AG20443 (cell line): ENCODE measurements at regions not wholly inside any gene's neighbourhood (a gene's known extent, or its start where the extent isn't known, plus 50 kb on each side); places are given as distances from the start of the nearest gene placed in this dataset.
A peak's percentile ranks its signal among the peaks of the same experiment; 100 is the strongest.

Experiments used
- DNase-seq: peaks from one replicate; pipeline ENCODE4 v3.0.0; 2012; ENCODE audit warnings: low spot score, mixed read lengths

DNA sequence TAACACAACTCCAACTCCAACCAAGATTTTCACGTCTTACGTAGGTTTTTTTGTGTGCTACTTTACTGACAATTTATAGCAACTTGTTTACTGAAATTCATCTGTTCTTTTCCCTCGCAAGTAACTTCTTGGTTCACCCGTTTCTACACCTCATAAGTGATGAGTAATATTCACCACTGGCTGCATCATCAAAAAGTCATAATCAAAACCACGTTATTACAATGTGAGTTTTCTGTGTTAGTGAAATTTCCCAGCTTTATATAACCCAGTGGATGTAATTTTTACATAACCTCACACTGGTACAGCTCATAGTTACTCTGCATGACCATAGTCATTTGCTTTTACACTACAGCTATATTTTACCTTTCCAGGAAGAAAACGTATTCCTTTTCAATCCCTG, 401.1 kb upstream of the LYPLAL1 start:
- DNase-seq, result peak; percentile 44

DNA sequence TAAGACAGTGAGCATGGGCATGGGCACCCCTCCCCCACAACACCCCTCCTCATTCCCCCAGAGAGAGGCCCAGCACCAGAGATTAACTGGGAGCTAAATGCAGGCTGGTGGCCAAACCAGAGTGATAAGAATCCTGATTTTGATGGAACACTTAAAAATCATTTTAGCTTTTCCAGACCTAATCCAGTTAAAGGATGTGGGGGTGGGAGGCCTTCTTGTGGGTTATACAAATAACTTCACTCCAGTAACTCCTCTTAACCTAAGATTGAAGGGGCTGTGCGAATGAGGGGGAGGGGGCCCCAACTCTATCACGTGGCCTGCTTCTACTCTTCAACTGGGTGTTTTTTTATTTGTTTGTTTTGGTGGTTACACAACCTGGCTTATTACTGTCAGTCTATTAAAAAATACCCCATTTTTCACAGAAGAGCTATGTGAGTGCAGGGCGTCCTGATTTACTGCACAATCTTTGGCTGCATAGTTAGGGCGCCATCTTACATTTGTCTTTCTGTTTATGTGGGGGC, 398.1 kb upstream of the LYPLAL1 start:
- no peak for DNase-seq

DNA sequence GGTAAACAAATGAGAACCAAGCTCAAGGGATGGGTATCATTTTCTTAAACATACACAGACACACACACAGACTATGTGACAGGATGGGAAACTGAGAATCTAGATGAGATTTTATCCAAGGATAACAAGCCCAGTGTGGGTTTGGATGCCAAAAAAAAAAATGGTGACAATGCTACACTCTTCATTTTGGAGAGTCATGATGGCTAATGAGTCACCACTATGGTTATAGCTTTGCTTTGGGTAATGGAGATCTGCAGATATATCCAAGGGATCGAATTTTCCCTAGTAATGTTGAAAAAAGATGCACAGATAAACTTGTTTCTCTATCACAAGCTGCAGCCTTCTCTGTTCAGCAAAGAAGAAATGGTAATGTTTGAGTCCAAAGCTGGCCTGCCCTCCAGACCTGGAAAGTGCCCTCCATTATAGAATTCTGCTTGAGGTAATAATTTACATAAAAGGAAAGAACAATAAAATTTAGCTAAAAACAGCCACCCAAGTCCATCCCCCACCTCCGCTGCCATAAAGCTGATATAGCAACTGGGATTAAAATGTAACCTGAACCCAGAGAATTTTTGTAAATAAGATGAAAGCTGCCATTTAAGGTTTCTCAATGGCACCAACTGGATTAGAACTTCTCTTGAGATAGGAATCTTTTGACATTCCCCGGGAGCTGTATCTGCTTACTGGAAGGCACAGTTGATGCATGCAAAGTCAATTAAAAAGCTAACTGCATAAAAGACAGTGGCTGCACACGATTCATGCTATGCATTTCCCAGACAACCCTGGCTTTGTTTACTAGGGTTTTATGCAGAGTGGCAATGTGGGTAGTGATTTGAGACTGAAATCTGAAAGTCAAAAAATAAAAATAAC, 395.2 kb upstream of the LYPLAL1 start:
- no peak for DNase-seq

DNA sequence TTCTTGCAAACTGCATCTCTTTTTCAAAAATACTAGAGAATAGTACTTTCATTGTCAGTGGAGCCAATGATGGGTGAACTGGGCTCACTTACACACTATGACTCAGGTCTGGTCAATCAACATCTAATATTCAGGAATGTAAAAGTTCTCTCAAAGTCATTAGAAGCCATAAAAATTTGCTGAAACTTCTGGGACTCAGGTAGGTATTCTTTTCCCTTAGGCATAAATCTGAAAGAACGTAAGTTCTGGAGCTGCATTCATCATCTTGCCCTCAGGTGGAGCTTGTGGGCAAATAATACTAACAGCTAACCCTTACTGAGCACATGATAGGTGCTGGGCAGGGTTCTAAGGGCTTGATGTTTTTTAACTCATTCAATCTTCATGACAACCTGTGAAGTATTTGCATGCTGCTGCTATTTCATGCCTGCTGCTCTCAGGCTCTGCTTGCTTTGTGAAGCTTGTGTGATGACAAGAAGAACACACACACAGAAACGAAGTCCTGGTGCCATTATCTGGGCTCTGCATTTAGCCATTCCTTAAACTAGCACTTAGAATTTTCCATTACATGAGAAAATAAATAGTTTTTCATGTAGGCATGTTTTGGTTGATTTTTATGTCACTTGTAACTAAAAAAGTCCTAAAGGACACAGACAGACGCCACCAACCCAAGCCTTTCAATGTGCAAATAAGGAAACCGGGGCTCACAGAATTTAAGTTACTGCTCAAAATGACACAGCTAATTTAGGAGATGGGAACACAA, 394.2 kb upstream of the LYPLAL1 start:
- DNase-seq, result no peak

DNA sequence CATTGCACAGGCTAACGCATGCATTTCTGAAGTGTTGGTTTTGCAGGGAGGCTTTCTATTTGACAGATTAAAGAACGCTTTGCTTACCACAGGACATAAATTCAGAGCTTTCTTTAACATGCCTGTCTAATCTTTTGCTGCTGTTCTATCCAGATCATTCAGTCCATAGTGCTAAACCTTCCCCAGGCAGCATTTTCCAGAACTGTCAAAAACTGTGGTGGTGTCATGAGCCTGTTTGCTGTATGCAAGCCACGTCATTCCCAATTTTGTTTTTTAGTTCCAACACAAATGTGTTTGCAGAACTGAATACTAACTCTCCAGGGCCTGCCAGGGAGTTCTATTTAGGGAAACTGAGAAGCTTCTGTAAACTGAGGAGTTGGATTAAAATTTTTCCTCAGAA, 390.5 kb upstream of the LYPLAL1 start:
- DNase-seq, result no peak

DNA sequence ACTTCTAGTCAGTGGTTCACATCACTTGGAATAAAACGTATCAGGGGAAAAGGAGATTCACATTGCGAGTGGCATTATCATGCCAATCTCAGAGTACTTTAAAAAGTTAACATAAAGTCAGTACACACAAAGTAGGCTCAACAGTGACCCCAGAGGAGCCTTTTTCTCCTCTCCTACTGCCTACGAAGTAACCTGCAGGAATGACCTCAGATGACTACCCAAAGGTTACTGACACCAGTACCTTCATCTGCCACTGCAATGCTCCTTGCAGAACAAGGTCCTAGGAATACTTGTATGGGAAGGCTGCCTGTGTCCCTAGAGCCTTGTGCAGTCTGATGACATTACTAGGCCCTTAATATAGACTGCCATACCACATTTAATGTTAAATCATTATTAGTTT, 389.8 kb upstream of the LYPLAL1 start:
- no peak for DNase-seq

DNA sequence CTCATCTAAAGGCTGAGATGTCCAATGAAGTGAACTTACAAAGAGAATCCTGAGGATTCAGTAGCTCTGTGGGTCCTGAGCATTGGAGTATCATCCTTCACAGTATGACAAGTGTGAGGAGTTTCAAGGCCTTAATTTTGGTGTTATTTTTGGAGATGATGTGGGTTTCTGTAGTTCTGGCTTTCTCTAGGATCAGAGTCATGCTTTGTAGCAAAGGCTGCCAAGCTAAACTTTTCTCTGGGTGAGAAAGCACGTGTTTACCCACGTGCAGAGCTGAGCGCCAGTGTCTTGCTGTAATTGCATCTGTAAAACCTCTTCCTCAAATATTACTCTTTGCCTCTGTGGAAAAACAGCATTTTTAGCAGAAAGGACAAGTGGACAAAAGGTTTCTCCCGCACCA, 387.8 kb upstream of the LYPLAL1 start:
- DNase-seq, result peak; percentile 63

DNA sequence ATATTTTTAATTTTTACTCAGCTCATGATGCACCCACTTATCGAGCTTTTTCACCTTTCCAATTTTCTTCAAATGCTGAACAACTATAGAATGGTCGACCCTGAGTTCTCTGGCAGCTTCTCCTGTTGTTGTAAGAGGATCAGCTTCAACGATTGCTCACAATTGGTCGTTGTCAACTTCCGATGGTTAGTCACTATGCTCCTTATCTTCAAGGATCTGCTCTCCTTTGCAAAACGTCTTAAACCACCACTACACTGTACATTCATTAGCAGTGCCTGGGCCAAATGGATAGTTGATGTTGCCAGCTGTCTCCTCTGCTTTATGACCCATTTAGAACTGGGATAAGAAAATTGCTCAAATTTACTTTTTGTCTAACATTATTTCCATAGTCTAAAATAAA, 385.9 kb upstream of the LYPLAL1 start:
- no peak for DNase-seq

DNA sequence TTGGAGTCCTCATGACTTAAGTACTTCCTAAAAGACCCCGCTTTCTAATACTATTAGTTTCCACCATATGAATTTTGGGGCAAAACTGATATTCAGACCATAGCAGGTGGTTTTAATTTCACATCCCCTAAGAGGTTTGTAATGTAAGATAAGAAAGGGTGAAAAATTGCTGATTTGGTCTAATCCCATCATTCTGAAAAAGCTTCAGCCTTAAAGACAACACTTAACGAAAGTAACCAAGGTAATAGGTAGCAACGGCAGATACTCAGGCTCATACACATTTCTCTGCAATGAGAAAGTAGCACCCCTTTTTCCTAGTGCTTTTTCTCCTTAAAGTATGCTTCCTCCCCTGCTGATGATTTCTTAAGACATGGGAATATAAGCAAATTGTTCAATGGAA, 376.9 kb upstream of the LYPLAL1 start:
- DNase-seq, result no peak

DNA sequence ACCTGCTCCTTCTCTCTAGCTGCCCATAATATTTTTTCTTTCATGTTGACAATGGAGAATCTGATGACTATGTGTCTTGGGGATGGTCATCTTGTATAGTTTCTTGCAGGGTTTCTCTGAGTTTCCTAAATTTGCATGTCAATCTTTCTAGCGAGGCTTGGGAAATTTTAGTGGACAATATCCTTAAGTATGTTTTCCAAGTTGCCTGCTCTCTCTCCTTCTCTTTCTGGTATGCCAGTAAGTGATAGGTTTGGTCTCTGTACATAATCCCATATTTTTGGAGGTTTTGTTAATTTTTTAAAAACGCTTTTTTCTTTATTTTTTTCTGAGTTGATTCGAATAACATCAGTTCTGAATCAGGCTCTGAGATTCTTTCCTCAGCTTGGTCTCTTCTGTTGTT, 370.9 kb upstream of the LYPLAL1 start:
- no peak for DNase-seq

DNA sequence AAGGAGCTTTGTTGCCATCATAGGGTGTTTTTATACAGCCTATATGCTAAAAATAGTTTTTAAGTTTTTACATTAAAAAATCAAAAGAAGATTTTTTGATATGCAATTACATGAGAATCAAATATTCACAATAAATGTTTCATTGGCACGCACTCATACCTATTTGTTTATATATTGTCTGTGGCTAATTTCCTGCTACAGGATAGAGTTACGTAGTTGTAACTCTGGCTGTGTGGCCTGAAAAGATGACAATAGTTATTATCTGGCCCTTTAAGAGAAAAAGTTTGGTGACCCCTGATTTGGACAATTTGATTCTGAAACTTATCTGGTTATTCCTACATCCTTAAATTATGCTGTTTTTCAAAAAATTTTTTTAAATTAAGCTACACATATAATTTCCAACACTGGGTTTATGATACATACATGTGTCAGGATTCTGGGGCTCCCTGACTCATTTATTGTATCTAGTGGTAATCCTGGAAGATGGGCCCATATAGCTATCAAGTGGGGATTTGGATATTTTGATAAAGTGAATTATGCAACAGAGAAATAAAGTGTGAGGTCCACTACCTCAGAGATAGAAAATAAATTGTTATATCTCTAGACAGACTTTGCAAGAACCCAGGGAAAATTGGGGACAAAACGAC, 370.2 kb upstream of the LYPLAL1 start:
- no peak for DNase-seq

DNA sequence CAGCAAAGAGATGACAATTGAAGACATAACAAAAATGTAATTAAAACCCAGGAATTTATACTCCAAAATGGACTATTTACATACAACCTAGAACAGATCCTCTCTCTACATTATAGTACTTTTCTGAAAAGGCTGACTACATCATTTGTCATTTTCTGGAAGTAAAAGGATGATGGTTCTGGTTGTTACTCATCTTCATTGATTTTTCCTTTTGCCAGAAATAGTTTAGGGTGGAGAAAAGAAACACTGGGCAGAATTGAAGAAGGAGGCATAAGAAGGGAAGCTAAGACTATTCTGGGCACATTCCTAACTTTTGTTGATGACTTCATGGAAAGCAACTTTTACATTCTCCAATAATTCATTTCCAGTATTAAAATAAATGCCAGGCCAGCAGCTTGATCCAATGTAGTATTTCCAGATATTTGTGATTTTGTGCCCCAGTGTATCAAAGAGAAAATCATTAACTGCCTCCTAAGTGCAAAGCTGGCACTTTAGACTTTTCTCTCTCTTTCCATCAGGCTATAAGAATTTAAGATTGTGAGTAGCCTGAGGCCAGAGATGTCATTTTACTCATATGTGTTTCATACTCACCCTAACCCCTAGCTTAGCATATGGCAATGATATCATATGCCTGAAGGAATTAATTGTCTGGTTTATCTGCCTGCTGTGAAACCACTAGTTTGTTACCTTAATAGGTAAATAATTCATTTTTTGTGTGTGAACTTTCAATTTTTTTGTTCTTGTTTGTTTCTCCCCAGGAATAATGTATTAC, 369.5 kb upstream of the LYPLAL1 start:
- DNase-seq, result peak; percentile 12

DNA sequence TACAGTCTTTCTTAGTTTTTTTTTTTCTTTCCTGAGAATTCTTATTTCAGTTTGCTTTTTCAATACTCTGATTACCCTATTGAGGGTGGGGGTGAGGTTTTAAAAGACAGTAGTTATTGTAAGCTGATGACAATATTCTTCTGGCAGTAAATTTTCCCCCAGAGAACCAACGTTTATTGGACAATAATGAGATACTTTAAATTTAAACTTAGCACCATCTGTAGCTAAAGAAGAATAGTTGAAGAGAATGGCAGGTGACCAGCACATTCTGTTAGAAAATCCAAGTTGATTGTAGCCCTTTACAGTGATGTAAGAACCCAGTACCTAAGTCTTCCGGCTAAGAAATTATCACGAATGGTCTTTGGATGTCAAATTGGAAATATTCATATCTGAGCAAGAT, 364.6 kb upstream of the LYPLAL1 start:
- no peak for DNase-seq

DNA sequence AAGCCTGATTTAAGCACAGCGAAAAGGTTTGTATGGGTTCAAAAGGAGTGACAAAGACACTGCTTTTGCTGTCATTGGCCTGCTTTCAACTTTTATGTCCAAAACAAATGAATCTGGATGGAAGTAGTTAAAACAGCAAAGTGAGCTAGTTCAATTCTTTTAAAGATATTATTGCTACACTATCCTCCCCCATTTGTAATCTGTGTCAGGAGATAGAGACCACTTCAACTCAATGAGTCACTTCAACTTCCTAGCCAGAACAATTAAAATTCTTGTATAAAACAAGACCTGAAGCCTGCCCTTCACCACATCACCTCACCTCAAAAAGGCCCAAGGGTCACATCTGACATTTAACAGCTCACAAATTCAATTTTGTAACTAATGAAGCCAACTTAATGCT, 364.1 kb upstream of the LYPLAL1 start:
- DNase-seq, result no peak

DNA sequence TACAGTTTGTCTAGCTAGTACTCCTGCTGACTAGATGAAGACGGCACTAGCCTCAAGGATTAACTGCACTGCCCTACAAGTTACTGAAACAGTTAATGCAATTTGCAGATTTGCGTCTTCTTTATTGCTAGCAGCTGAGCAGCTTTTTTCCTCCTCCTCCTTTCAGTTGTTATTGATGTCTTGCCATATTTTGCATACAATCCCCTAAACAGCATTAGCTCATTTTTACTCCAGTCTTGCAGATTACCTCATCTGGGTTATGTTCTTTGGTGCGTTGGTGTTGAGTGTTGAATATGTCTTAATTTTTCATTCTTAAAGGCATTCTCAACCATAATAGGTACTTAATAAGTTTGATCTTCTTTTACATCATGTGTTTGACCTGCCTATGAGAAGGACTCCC, 363.4 kb upstream of the LYPLAL1 start:
- no peak for DNase-seq

DNA sequence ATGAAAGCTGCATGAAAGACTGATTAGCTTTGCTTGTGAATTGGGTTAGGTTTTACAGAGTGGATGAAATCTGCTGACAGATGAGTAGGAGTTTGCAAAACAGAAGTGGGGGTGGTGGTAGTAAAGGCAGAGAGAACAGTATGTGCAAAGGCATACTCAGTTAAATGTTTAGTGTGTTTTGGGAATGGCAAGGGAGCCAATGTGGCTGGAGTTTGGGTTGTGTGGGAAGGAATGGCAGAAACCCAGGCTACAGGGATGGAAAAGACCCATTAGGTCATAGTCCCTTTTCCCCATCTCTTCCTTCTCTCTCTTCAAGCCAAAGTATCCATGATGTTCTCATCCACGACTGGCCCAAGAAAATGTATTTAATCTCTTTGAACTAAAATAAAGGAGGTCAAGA, 362.2 kb upstream of the LYPLAL1 start:
- DNase-seq, result no peak

DNA sequence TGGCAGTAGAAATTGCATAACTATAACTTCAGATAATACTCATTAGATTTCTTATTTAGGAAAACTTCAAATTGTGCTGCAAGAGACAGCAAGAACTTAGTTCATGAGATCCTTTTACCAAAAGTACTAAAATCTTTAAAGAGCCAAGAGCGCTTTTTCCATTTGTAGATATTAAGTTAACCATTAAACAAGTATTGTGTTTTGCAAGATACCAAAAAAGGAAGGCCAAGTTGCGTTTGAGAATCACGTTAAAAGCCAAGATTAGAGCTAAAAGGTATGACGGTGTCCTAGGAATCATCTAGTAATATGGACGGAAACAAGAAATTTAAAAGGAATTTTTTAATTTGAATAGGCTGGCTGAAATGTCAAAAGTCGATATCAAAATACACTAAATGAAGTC, 361.3 kb upstream of the LYPLAL1 start:
- DNase-seq, result no peak

DNA sequence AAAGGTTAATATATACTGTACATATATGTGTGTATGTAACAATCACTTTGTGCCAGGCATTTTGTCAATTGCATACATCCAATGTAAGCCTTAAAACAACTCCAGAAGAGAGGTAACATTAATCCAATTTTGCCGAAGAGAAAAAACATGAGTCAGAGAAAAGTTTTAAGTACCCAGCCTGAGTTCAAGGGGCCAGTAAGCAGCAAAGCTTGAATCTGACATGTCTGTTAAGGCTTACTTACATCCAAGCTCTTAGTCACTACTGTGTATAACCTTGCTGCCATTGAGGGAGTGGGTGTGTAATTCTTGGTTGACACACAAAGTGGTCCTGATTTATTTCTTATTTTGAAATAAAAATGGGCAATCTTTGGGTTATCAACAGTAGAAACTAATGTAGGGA, 360.4 kb upstream of the LYPLAL1 start:
- no peak for DNase-seq

DNA sequence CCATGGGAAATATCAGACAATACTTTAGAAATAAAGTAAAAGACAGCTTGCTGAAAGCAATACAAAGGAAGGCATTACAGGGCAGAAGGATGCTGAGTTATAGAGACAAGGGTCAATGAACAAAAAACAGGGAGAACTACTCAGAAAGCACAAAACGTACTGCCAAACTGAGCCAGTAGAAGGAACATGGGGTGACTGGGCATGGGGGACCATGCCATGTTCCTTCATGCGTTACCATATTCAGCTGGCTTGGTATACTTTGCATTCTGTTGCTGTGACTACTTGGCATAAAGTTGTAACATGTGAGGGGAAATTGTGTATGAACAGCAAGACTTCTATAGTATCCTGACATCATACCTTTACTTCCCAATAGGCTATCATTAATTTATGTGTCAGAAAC, 358.6 kb upstream of the LYPLAL1 start:
- no peak for DNase-seq

DNA sequence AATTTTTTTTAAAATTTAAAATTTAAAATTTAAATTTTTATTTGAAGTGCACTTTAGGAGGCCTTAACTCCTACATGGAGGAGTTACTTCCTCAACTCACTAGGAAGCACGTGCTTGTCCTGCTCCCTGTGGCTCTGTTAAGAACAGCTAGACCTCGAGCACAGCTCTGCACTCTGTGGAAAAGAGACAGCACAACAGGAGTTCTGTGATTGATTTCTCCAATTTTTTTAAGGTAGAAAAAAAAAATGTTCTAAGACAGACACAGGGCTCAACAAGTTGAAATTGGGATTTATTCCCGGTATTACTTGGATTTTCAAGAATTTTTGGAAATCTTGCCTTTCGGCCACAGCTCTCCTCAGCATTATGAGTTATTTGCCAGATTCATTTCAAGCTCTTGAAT, 356.6 kb upstream of the LYPLAL1 start:
- no peak for DNase-seq

DNA sequence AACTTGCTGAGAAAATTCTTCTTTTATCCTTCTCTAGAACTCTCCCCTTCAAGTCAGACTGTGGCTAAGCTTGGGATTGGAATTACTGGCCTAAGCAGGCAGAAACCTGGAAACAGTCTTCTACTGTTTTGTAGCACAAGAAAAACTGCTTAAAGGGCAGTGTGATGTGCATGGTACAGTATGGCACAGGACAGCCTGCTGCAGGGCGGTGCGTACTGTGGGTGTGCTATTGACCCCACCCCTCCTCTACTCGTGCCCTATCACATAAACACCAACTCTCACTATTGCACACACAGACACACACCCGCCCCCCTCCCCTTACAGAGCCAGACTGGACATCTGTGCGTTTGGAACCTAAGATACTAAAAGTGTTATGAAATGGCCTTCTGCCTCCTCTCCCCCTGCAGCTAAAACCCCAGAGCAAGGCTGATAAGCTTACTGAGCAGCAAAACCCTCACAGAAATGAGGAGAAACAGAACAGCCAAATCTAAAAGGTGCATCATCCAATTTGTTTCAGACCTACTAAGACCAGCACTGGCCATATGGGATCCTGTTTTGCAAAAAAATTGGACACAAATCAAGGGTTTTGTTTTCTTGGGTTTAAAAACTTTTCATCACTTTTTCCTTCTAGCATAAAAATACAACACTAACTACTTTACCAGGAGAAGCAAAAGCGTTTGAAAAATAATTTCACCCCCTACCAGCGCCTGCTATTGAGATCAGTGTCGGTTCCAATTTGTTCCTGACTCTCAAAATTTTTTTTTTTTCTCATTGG, 355.8 kb upstream of the LYPLAL1 start:
- DNase-seq, result no peak
